ENCODE measurements at regions not wholly inside any gene's neighbourhood (a gene's known extent, or its start where the extent isn't known, plus 50 kb on each side); places are given as distances from the start of the nearest gene placed in this dataset.

GRCh38 chr4:53920883-53921282, 143.5 kb downstream of the CHIC2 start:
- no peak for DNase-seq (ENCODE audit: low spot score)

- DNase-seq (ENCODE audit: low spot score), result no peak
These were observed 144.3 kb downstream of the CHIC2 start for GRCh38 chr4:53920116-53920515.

GRCh38 chr4:53919535-53919934, 144.9 kb downstream of the CHIC2 start:
- DNase-seq (ENCODE audit: low spot score), result no peak

GRCh38 chr4:53917729-53918128, 146.7 kb downstream of the CHIC2 start:
- DNase-seq (ENCODE audit: low spot score), result no peak

GRCh38 chr4:53916431-53916889, 147.9 kb downstream of the CHIC2 start:
- DNase-seq (ENCODE audit: low spot score), result no peak

- no peak for DNase-seq (ENCODE audit: low spot score)
These were observed 149.9 kb downstream of the CHIC2 start for GRCh38 chr4:53914313-53915016.

- DNase-seq (ENCODE audit: low spot score), result no peak
These were observed 150.6 kb downstream of the CHIC2 start for GRCh38 chr4:53913771-53914170.

- DNase-seq (ENCODE audit: low spot score), result no peak
These were observed 151.5 kb downstream of the CHIC2 start for GRCh38 chr4:53912766-53913497.

GRCh38 chr4:53908661-53909078, 155.7 kb downstream of the CHIC2 start:
- DNase-seq (ENCODE audit: low spot score), result peak; percentile 96

- DNase-seq (ENCODE audit: low spot score), result no peak
These were observed 156.6 kb downstream of the CHIC2 start for GRCh38 chr4:53907772-53908171.

- no peak for DNase-seq (ENCODE audit: low spot score)
These were observed 157.7 kb downstream of the CHIC2 start for GRCh38 chr4:53906606-53907190.

- DNase-seq (ENCODE audit: low spot score), result peak; percentile 87
These were observed 158.4 kb downstream of the CHIC2 start for GRCh38 chr4:53905941-53906377.

GRCh38 chr4:53905276-53905940, 159.0 kb downstream of the CHIC2 start:
- DNase-seq (ENCODE audit: low spot score), result no peak

GRCh38 chr4:53902786-53903185, 161.6 kb downstream of the CHIC2 start:
- no peak for DNase-seq (ENCODE audit: low spot score)

GRCh38 chr4:53900271-53900649, 164.1 kb downstream of the CHIC2 start:
- no peak for DNase-seq (ENCODE audit: low spot score)

- peak; percentile 86 for DNase-seq (ENCODE audit: low spot score)
These were observed 164.7 kb downstream of the CHIC2 start for GRCh38 chr4:53899586-53900270.

GRCh38 chr4:53895137-53895536, 169.3 kb downstream of the CHIC2 start:
- DNase-seq (ENCODE audit: low spot score), result no peak

- DNase-seq (ENCODE audit: low spot score), result peak; percentile 35
These were observed 173.9 kb downstream of the CHIC2 start for GRCh38 chr4:53890461-53890860.

GRCh38 chr4:53889326-53890055, 174.9 kb downstream of the CHIC2 start:
- peak; percentile 49 for DNase-seq (ENCODE audit: low spot score)

GRCh38 chr4:53886090-53886489, 178.3 kb downstream of the CHIC2 start:
- DNase-seq (ENCODE audit: low spot score), result no peak

- DNase-seq (ENCODE audit: low spot score), result no peak
These were observed 178.7 kb downstream of the CHIC2 start for GRCh38 chr4:53885668-53886067.

Data from umbilical cord (tissue), 1 donor.